GM19452 (cell line): ENCODE measurements at regions not wholly inside any gene's neighbourhood (a gene's known extent, or its start where the extent isn't known, plus 50 kb on each side); places are given as distances from the start of the nearest gene placed in this dataset.
"Not testable (repeated sequence)": the region's sequence is repeated elsewhere in the genome, so short reads cannot be mapped to it uniquely, and the experiment has no call there.

Experiments used
- ATAC-seq: cut with Tn5 transposase; IDR thresholded peaks from one replicate; pipeline ENCODE4 v1.9.1; 2021; ENCODE audit not compliant: unreplicated experiment

GRCh38 chr5:174925586-174925985 is 201.2 kb downstream of the MSX2 start:
- ATAC-seq = no peak

GRCh38 chr5:174922955-174923354 is 198.6 kb downstream of the MSX2 start:
- no peak for ATAC-seq

- no peak for ATAC-seq
Observed at GRCh38 chr5:174920906-174921550, 196.6 kb downstream of the MSX2 start.

GRCh38 chr5:174919351-174919750 is 195.0 kb downstream of the MSX2 start:
- ATAC-seq = no peak

- no peak for ATAC-seq
Observed at GRCh38 chr5:174918655-174919054, 194.3 kb downstream of the MSX2 start.

GRCh38 chr5:174917976-174918554 is 193.7 kb downstream of the MSX2 start:
- no peak for ATAC-seq

- ATAC-seq = not testable (repeated sequence)
Observed at GRCh38 chr5:174917435-174917834, 193.1 kb downstream of the MSX2 start.

- not testable (repeated sequence) for ATAC-seq
Observed at GRCh38 chr5:174916924-174917323, 192.5 kb downstream of the MSX2 start.

- ATAC-seq = no peak
Observed at GRCh38 chr5:174916227-174916626, 191.8 kb downstream of the MSX2 start.

- ATAC-seq = no peak
Observed at GRCh38 chr5:174911118-174911517, 186.7 kb downstream of the MSX2 start.

- peak; percentile 84 for ATAC-seq
Observed at GRCh38 chr5:174910245-174910737, 185.9 kb downstream of the MSX2 start.

- no peak for ATAC-seq
Observed at GRCh38 chr5:174903172-174903732, 178.9 kb downstream of the MSX2 start.

- ATAC-seq = no peak
Observed at GRCh38 chr5:174901336-174901735, 177.0 kb downstream of the MSX2 start.

GRCh38 chr5:174900240-174900865 is 176.0 kb downstream of the MSX2 start:
- ATAC-seq = no peak

GRCh38 chr5:174897281-174897950 is 173.0 kb downstream of the MSX2 start:
- ATAC-seq = no peak

GRCh38 chr5:174895360-174895759 is 171.0 kb downstream of the MSX2 start:
- ATAC-seq = no peak

- ATAC-seq = no peak
Observed at GRCh38 chr5:174892742-174893141, 168.4 kb downstream of the MSX2 start.

- not testable (repeated sequence) for ATAC-seq
Observed at GRCh38 chr5:174880412-174881200, 156.2 kb downstream of the MSX2 start.

- no peak for ATAC-seq
Observed at GRCh38 chr5:174877987-174878386, 153.6 kb downstream of the MSX2 start.

GRCh38 chr5:174872271-174872670 is 147.9 kb downstream of the MSX2 start:
- ATAC-seq = no peak

GRCh38 chr5:174852143-174852542 is 127.8 kb downstream of the MSX2 start:
- ATAC-seq = no peak
